ENCODE measurements at regions not wholly inside any gene's neighbourhood (a gene's known extent, or its start where the extent isn't known, plus 50 kb on each side); places are given as distances from the start of the nearest gene placed in this dataset.
"Not testable (repeated sequence)": the region's sequence is repeated elsewhere in the genome, so short reads cannot be mapped to it uniquely, and the experiment has no call there.

GRCh38 chr5:74514888-74515551, 125.5 kb downstream of the ENC1 start:
- H3K9me3 ChIP-seq (ENCODE audit: control insufficient read depth, low read length): no peaks in the 10 kb centered on the region

GRCh38 chr5:74511770-74512169, 128.8 kb downstream of the ENC1 start:
- intact Hi-C loops (cut with DNase I); H3K9me3 ChIP-seq (ENCODE audit: control insufficient read depth, low read length); H3K27ac ChIP-seq (ENCODE audit: low read length); H3K4me3 ChIP-seq (ENCODE audit: low read length); H3K27me3 ChIP-seq (ENCODE audit: control insufficient read depth, insufficient read depth); DNase-seq; H3K4me1 ChIP-seq (ENCODE audit: control insufficient read depth, insufficient read depth, low read length); ATAC-seq: not testable (repeated sequence)
- 98% methylated on average over 2 of the region's 2 CpGs for WGBS

More at GRCh38 chr5:74514888-74515551, 125.5 kb downstream of the ENC1 start:
- Histone ChIP-seq H3K27me3 (ENCODE audit: control insufficient read depth, insufficient read depth) (no peaks in the 10 kb centered on the region), H3K27ac (ENCODE audit: low read length) (no peak overlapping the region), H3K4me3 (ENCODE audit: low read length) (no peak overlapping the region), H3K4me1 (ENCODE audit: control insufficient read depth, insufficient read depth, low read length) (no peaks in the 10 kb centered on the region)
- ATAC-seq (no peak), DNase-seq (no peak)
- 65% methylated on average over 4 of the region's 4 CpGs for WGBS
- intact Hi-C loops (cut with DNase I): no loop called here

- 97% methylated on average over 1 of the region's 1 CpG for WGBS
- Histone ChIP-seq H3K9me3 (ENCODE audit: control insufficient read depth, low read length) (no peaks in the 10 kb centered on the region), H3K27me3 (ENCODE audit: control insufficient read depth, insufficient read depth) (no peaks in the 10 kb centered on the region), H3K27ac (ENCODE audit: low read length) (no peak overlapping the region), H3K4me3 (ENCODE audit: low read length) (no peak overlapping the region), H3K4me1 (ENCODE audit: control insufficient read depth, insufficient read depth, low read length) (no peaks in the 10 kb centered on the region)
- intact Hi-C loops (cut with DNase I): no loop called here
- no peak for ATAC-seq
- DNase-seq: no peak
Observed at GRCh38 chr5:74510476-74511075, 130.0 kb downstream of the ENC1 start.

- Histone ChIP-seq H3K27ac (ENCODE audit: low read length) (no peak overlapping the region), H3K27me3 (ENCODE audit: control insufficient read depth, insufficient read depth) (no peaks in the 10 kb centered on the region), H3K9me3 (ENCODE audit: control insufficient read depth, low read length) (no peaks in the 10 kb centered on the region), H3K4me1 (ENCODE audit: control insufficient read depth, insufficient read depth, low read length) (no peaks in the 10 kb centered on the region), H3K4me3 (ENCODE audit: low read length) (no peak overlapping the region)
- DNase-seq: no peak
- WGBS: 85% methylated on average over 6 of the region's 6 CpGs
- ATAC-seq: no peak
- intact Hi-C loops (cut with DNase I): no loop called here
Observed at GRCh38 chr5:74507370-74508005, 133.0 kb downstream of the ENC1 start.

- Histone ChIP-seq H3K27ac (ENCODE audit: low read length) (no peak overlapping the region), H3K4me3 (ENCODE audit: low read length) (no peak overlapping the region), H3K27me3 (ENCODE audit: control insufficient read depth, insufficient read depth) (no peaks in the 10 kb centered on the region), H3K9me3 (ENCODE audit: control insufficient read depth, low read length) (no peaks in the 10 kb centered on the region), H3K4me1 (ENCODE audit: control insufficient read depth, insufficient read depth, low read length) (peaks cover 1% of the 10 kb centered on the region)
- no peak for ATAC-seq
- DNase-seq: no peak
- intact Hi-C loops (cut with DNase I): no loop called here
- WGBS: 89% methylated on average over 8 of the region's 8 CpGs
Observed at GRCh38 chr5:74506119-74506518, 134.4 kb downstream of the ENC1 start.

- no peak for ATAC-seq
- Histone ChIP-seq H3K4me1 (ENCODE audit: control insufficient read depth, insufficient read depth, low read length) (peaks cover 2% of the 10 kb centered on the region), H3K27me3 (ENCODE audit: control insufficient read depth, insufficient read depth) (no peaks in the 10 kb centered on the region), H3K4me3 (ENCODE audit: low read length) (no peak overlapping the region), H3K9me3 (ENCODE audit: control insufficient read depth, low read length) (no peaks in the 10 kb centered on the region), H3K27ac (ENCODE audit: low read length) (no peak overlapping the region)
- DNase-seq: no peak
- intact Hi-C loops (cut with DNase I): no loop called here
- 97% methylated on average over 3 of the region's 3 CpGs for WGBS
Observed at GRCh38 chr5:74504463-74504862, 136.1 kb downstream of the ENC1 start.

- no peak for ATAC-seq
Observed at GRCh38 chr5:74502479-74502950, 138.0 kb downstream of the ENC1 start.

GRCh38 chr5:74501674-74502478, 138.7 kb downstream of the ENC1 start:
- H3K27ac ChIP-seq (ENCODE audit: low read length): no peak overlapping the region
- no peak overlapping the region for H3K4me3 ChIP-seq (ENCODE audit: low read length)
- no peaks in the 10 kb centered on the region for H3K9me3 ChIP-seq (ENCODE audit: control insufficient read depth, low read length)
- DNase-seq: no peak
- intact Hi-C loops (cut with DNase I): no loop called here
- ATAC-seq: no peak
- WGBS: 78% methylated on average over 5 of the region's 5 CpGs
- H3K27me3 ChIP-seq (ENCODE audit: control insufficient read depth, insufficient read depth): no peaks in the 10 kb centered on the region
- peaks cover 2% of the 10 kb centered on the region for H3K4me1 ChIP-seq (ENCODE audit: control insufficient read depth, insufficient read depth, low read length)

More at GRCh38 chr5:74502479-74502950, 138.0 kb downstream of the ENC1 start:
- Histone ChIP-seq H3K27ac (ENCODE audit: low read length) (no peak overlapping the region), H3K9me3 (ENCODE audit: control insufficient read depth, low read length) (no peaks in the 10 kb centered on the region), H3K4me1 (ENCODE audit: control insufficient read depth, insufficient read depth, low read length) (peaks cover 2% of the 10 kb centered on the region), H3K27me3 (ENCODE audit: control insufficient read depth, insufficient read depth) (no peaks in the 10 kb centered on the region), H3K4me3 (ENCODE audit: low read length) (no peak overlapping the region)
- WGBS: 63% methylated on average over 3 of the region's 3 CpGs
- intact Hi-C loops (cut with DNase I): no loop called here
- no peak for DNase-seq

- intact Hi-C loops (cut with DNase I): no loop called here
- Histone ChIP-seq H3K9me3 (ENCODE audit: control insufficient read depth, low read length) (no peaks in the 10 kb centered on the region), H3K4me3 (ENCODE audit: low read length) (no peak overlapping the region), H3K27me3 (ENCODE audit: control insufficient read depth, insufficient read depth) (no peaks in the 10 kb centered on the region), H3K27ac (ENCODE audit: low read length) (no peak overlapping the region), H3K4me1 (ENCODE audit: control insufficient read depth, insufficient read depth, low read length) (peaks cover 2% of the 10 kb centered on the region)
- ATAC-seq (no peak), DNase-seq (no peak)
- 79% methylated on average over 9 of the region's 9 CpGs for WGBS
Observed at GRCh38 chr5:74500110-74500917, 140.2 kb downstream of the ENC1 start.

- no peak overlapping the region for H3K4me3 ChIP-seq (ENCODE audit: low read length)
- no peaks in the 10 kb centered on the region for H3K27me3 ChIP-seq (ENCODE audit: control insufficient read depth, insufficient read depth)
- no peak for DNase-seq
- intact Hi-C loops (cut with DNase I): no loop called here
- no peak overlapping the region for H3K27ac ChIP-seq (ENCODE audit: low read length)
- H3K9me3 ChIP-seq (ENCODE audit: control insufficient read depth, low read length): no peaks in the 10 kb centered on the region
- H3K4me1 ChIP-seq (ENCODE audit: control insufficient read depth, insufficient read depth, low read length): peaks cover 2% of the 10 kb centered on the region
- WGBS: 71% methylated on average over 4 of the region's 4 CpGs
- no peak for ATAC-seq
Observed at GRCh38 chr5:74499256-74500050, 141.1 kb downstream of the ENC1 start.

All from right cardiac atrium (tissue), 5 donors.